HG03354 (cell line): ENCODE measurements at regions not wholly inside any gene's neighbourhood (a gene's known extent, or its start where the extent isn't known, plus 50 kb on each side); places are given as distances from the start of the nearest gene placed in this dataset.

Experiments
- ATAC-seq: cut with Tn5 transposase; IDR thresholded peaks from one replicate; pipeline ENCODE4 v1.9.1; 2021; ENCODE audit warnings: mild to moderate bottlenecking; ENCODE audit not compliant: unreplicated experiment, poor library complexity, severe bottlenecking

GRCh38 chr6:92757925-92758324 lies 661.4 kb downstream of the EPHA7 start:
- ATAC-seq: no peak

- no peak for ATAC-seq
These were observed 662.4 kb downstream of the EPHA7 start for GRCh38 chr6:92756912-92757311.

GRCh38 chr6:92753956-92754355 lies 665.4 kb downstream of the EPHA7 start:
- no peak for ATAC-seq

GRCh38 chr6:92752114-92752513 lies 667.2 kb downstream of the EPHA7 start:
- no peak for ATAC-seq

DNA sequence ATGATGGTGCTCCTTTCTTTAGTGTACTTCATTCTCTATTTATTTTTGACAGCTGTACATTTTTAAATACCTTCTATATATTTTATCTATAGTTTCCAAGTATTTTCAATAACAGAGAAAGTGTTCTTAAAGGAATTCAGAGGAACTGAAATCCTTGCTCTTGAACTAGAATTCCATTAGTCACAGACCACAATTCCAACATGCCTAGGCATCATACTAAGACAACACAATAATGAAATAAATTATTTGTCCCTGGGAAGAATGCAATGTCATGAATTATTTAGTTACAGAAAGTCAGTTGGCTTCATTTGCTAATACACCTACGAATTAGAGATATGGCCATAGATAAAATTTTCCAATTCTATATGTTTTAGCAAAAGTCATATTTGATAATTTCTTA lies 671.2 kb downstream of the EPHA7 start:
- ATAC-seq: no peak

DNA sequence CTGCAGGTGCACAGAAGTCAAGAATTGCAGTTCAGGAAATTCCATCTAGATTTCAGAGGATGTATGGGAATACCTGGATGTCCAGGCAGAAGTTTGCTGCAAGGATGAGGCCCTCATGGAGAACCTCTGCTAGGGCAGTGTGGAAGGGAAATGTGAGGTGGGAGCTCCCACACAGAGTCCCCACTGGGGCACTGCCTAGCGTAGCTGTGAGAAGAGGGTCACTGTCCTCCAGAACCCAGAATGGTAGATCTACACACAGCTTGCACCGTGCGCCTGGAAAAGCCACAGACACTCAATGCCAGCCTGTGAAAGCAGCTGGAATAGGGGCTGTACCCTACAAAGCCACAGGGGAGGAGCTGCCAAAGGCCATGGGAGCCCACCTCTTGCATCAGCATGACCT lies 681.4 kb downstream of the EPHA7 start:
- no peak for ATAC-seq

DNA sequence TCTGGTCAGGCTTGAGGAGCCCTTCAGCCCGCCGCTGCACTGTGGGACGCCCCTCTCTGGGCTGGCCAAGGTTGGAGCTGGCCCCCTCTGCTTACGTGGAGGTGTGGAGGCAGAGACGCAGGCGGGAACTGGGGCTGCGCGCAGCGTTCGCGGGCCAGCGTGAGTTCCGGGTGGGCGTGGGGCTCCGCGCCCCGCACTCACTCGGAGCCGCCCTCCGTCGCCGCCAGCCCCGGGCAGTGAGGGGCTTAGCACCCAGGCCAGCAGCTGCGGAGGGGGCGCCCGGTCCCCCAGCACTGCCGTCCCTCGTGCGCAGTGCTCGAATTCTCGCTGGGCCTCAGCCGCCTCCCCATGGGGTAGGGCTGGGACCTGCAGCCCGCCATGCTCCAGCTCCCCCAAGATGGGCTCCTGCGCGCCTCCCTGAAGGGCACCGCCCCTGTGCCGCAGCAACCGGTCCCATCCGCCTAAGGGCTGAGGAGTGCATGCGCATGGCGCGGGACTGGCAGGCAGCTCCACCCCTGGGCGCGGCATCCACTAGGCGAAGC lies 695.9 kb downstream of the EPHA7 start:
- no peak for ATAC-seq

- no peak for ATAC-seq
These were observed 699.6 kb downstream of the EPHA7 start for GRCh38 chr6:92719773-92720172.

DNA sequence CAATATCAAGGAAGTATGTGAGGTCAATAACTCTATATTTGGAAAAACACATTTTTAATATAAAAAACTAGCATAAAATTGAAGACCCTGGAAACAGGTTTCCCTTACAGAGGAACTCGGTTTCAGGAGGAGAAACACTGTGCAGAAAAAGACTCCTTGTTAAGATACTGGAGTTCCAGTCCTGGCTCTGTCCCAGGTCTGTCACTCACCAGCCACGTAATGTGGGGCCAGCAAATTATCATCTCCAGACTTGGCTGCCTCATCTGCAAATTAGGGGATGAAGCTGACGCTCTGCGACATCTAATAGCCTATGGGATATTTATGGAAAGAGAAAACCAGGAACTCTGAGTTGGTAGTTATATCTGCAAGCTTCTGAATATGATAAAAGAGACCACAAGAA lies 702.7 kb downstream of the EPHA7 start:
- no peak for ATAC-seq

DNA sequence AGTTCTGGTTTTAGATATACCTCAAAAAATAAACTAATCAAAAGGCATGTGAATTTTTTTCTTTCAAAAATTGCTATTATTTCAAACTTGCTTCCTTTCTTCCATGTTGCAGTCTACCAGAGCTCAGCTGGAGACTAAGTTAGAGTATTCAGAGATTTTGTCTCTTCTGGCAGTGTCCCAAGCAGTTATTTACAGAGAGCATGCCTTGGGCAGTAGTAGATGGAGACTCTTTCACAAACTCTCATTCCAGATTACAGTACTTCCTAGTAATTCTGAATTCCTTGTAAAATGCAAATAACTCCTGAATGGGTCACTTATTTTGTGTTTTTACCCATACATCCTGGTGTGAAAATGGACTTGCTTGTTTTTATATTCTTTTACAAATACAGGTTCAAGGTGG lies 703.4 kb downstream of the EPHA7 start:
- no peak for ATAC-seq

- no peak for ATAC-seq
These were observed 705.0 kb downstream of the EPHA7 start for GRCh38 chr6:92714346-92714745.

- no peak for ATAC-seq
These were observed 709.3 kb downstream of the EPHA7 start for GRCh38 chr6:92710048-92710447.

DNA sequence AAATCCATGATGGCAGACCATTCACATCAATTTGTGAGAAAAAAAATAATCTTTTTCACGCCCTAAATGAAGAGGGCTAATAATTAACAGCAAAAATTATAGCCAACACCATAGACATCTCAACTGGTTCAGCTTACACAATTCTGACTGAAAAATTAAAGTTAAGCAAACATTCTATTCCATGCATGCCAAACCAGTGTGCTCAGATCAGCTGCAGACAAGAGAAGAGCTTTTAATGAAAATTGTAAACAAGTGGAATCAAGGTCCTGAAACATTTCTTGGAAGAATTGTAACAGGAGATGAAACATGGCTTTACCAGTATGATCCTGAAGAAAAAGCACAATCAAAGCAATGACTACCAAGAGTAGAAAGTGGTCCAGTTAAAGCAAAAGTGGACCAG lies 710.4 kb downstream of the EPHA7 start:
- ATAC-seq: no peak

- ATAC-seq: no peak
These were observed 711.1 kb downstream of the EPHA7 start for GRCh38 chr6:92708270-92708669.

GRCh38 chr6:92706976-92707375 lies 712.4 kb downstream of the EPHA7 start:
- no peak for ATAC-seq

DNA sequence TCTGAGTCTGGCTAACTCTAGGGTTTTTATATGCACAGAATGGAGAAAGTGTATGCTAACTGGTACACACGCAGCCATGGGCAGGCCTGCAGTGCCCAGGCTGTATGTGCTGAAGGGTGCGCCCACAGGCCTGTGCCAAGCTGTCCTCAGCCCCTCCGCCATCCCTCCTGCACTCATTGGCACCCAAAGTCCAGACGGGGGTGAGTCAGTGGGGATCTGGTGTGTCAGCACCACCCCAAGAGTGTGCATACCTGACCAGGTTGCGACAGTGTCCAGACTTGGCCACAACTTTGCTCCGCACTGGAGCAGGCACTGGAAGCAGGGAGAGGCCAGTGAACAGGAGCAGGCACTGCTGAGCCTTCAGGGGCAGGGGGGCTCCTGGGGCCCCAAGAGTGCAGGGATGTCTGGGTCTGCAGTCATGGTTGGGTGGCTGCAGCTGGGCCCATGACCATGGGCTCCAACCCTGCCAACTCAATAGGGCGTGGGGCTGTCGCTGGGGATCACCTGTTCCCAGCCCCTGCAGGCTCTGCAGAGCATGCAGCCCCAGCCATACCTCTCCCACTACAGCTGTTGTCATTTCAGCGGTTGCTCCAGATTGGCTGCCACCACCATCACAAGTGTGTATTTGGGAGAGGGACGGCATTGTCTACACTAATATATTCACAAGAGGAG lies 717.8 kb downstream of the EPHA7 start:
- ATAC-seq: no peak

- no peak for ATAC-seq
These were observed 718.9 kb downstream of the EPHA7 start for GRCh38 chr6:92700411-92700810.

GRCh38 chr6:92690997-92691599 lies 728.3 kb downstream of the EPHA7 start:
- ATAC-seq: no peak

DNA sequence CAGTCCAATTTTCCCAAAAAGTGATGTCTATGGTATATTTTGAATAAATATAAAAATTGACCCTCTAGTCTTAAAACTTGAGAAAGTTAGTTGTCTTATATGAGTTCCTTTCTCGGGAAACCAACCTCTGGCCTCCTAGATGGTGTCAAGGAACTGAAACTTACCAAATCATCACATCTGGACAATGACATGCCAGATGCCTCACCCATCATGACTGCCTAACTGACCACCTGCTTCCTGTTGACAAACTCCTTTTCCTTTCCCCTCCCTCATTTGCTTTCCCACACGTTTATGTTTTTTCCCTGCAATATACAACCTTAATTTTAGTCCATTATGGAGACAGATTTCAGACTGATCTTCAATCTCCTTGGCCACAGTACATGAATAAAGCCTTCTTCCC lies 731.0 kb downstream of the EPHA7 start:
- ATAC-seq: no peak

GRCh38 chr6:92687278-92687677 lies 732.1 kb downstream of the EPHA7 start:
- no peak for ATAC-seq

- no peak for ATAC-seq
These were observed 735.0 kb downstream of the EPHA7 start for GRCh38 chr6:92684386-92684785.

- ATAC-seq: no peak
These were observed 735.6 kb downstream of the EPHA7 start for GRCh38 chr6:92683748-92684147.
